OCI-M1 (cell line): ENCODE measurements at regions not wholly inside any gene's neighbourhood (a gene's known extent, or its start where the extent isn't known, plus 50 kb on each side); places are given as distances from the start of the nearest gene placed in this dataset.

Source experiments
- DNase-seq: peaks from one replicate; lab custom pipeline; 2025; lab: John Stamatoyannopoulos, UW

- no peak for DNase-seq
Observed at GRCh38 chr13:29999492-30000369, 149.3 kb upstream of the UBL3 start.

GRCh38 chr13:29996316-29996715 lies 145.9 kb upstream of the UBL3 start:
- no peak for DNase-seq

GRCh38 chr13:29994911-29995595 lies 144.6 kb upstream of the UBL3 start:
- no peak for DNase-seq

GRCh38 chr13:29993716-29994488 lies 143.5 kb upstream of the UBL3 start:
- DNase-seq = no peak

GRCh38 chr13:29993196-29993595 lies 142.8 kb upstream of the UBL3 start:
- DNase-seq = no peak

GRCh38 chr13:29991343-29991742 lies 140.9 kb upstream of the UBL3 start:
- no peak for DNase-seq

GRCh38 chr13:29987340-29987739 lies 136.9 kb upstream of the UBL3 start:
- no peak for DNase-seq

GRCh38 chr13:29980339-29980738 lies 129.9 kb upstream of the UBL3 start:
- DNase-seq = no peak

- DNase-seq = no peak
Observed at GRCh38 chr13:29978211-29978610, 127.8 kb upstream of the UBL3 start.

- no peak for DNase-seq
Observed at GRCh38 chr13:29977476-29978120, 127.2 kb upstream of the UBL3 start.

- DNase-seq = no peak
Observed at GRCh38 chr13:29976535-29976934, 126.1 kb upstream of the UBL3 start.

- no peak for DNase-seq
Observed at GRCh38 chr13:29975283-29975682, 124.9 kb upstream of the UBL3 start.

GRCh38 chr13:29969286-29969685 lies 118.9 kb upstream of the UBL3 start:
- DNase-seq = no peak

- no peak for DNase-seq
Observed at GRCh38 chr13:29964181-29964845, 113.9 kb upstream of the UBL3 start.

GRCh38 chr13:29963089-29963488 lies 112.7 kb upstream of the UBL3 start:
- DNase-seq = no peak

- DNase-seq = no peak
Observed at GRCh38 chr13:29961036-29961670, 110.7 kb upstream of the UBL3 start.

- no peak for DNase-seq
Observed at GRCh38 chr13:29959603-29960002, 109.2 kb upstream of the UBL3 start.

- no peak for DNase-seq
Observed at GRCh38 chr13:29959086-29959485, 108.7 kb upstream of the UBL3 start.

- no peak for DNase-seq
Observed at GRCh38 chr13:29958476-29958875, 108.1 kb upstream of the UBL3 start.

GRCh38 chr13:29957320-29957719 lies 106.9 kb upstream of the UBL3 start:
- no peak for DNase-seq

- no peak for DNase-seq
Observed at GRCh38 chr13:29956853-29957252, 106.4 kb upstream of the UBL3 start.
